ENCODE measurements at regions not wholly inside any gene's neighbourhood (a gene's known extent, or its start where the extent isn't known, plus 50 kb on each side); places are given as distances from the start of the nearest gene placed in this dataset.

GRCh38 chr18:46302528-46303485 lies 198.6 kb downstream of the HAUS1 start:
- peaks cover 5% of the 10 kb centered on the region for H3K9me3 ChIP-seq (ENCODE audit: low read depth)
- no peaks in the 10 kb centered on the region for H3K27me3 ChIP-seq
- DNase-seq (ENCODE audit: low spot score), result no peak
- H3K36me3 ChIP-seq (replicated peaks; ENCODE audit: insufficient read depth, low read depth), result no peaks in the 10 kb centered on the region
- no peak overlapping the region for H3K4me3 ChIP-seq
- 78% methylated on average over 19 of the region's 19 CpGs for WGBS (ENCODE audit: low lambda C conversion rate, missing lambda C conversion rate)
- H4K20me1 ChIP-seq (ENCODE audit: insufficient read depth, poor library complexity, severe bottlenecking), result no peaks in the 10 kb centered on the region
- H3K27ac ChIP-seq, result no peak overlapping the region
- no peaks in the 10 kb centered on the region for H3K9me2 ChIP-seq (replicated peaks; ENCODE audit: insufficient read depth)
- H3K4me1 ChIP-seq (ENCODE audit: insufficient read depth), result no peaks in the 10 kb centered on the region
- H2AFZ ChIP-seq, result no peak overlapping the region
- no peaks in the 10 kb centered on the region for H3K79me2 ChIP-seq
- TF ChIP-seq EZH2phosphoT487 (IDR thresholded peaks at IDR 0.05; ENCODE audit: low read depth, severe bottlenecking, unreplicated experiment) (no peak), CTCF (IDR thresholded peaks at IDR 0.05; ENCODE audit: poor library complexity) (no peak), EZH2 (IDR thresholded peaks at IDR 0.05; ENCODE audit: borderline replicate concordance) (no peak)
- H3K4me2 ChIP-seq, result no peak overlapping the region

GRCh38 chr18:46310258-46310657 lies 206.1 kb downstream of the HAUS1 start:
- no peaks in the 10 kb centered on the region for H3K27me3 ChIP-seq
- no peak overlapping the region for H3K4me3 ChIP-seq
- H4K20me1 ChIP-seq (ENCODE audit: insufficient read depth, poor library complexity, severe bottlenecking), result no peaks in the 10 kb centered on the region
- H2AFZ ChIP-seq, result no peak overlapping the region
- H3K4me2 ChIP-seq, result no peak overlapping the region
- H3K9me2 ChIP-seq (replicated peaks; ENCODE audit: insufficient read depth), result no peaks in the 10 kb centered on the region
- H3K27ac ChIP-seq, result no peak overlapping the region
- TF ChIP-seq EZH2 (IDR thresholded peaks at IDR 0.05; ENCODE audit: borderline replicate concordance) (no peak), CTCF (IDR thresholded peaks at IDR 0.05; ENCODE audit: poor library complexity) (no peak), EZH2phosphoT487 (IDR thresholded peaks at IDR 0.05; ENCODE audit: low read depth, severe bottlenecking, unreplicated experiment) (no peak)
- H3K4me1 ChIP-seq (ENCODE audit: insufficient read depth), result no peaks in the 10 kb centered on the region
- H3K9me3 ChIP-seq (ENCODE audit: low read depth), result peaks cover 5% of the 10 kb centered on the region
- no peak for DNase-seq (ENCODE audit: low spot score)
- no peaks in the 10 kb centered on the region for H3K79me2 ChIP-seq
- 92% methylated on average over 4 of the region's 4 CpGs for WGBS (ENCODE audit: low lambda C conversion rate, missing lambda C conversion rate)
- no peaks in the 10 kb centered on the region for H3K36me3 ChIP-seq (replicated peaks; ENCODE audit: insufficient read depth, low read depth)

GRCh38 chr18:46310675-46311345 lies 206.6 kb downstream of the HAUS1 start:
- Histone ChIP-seq H3K9me2 (replicated peaks; ENCODE audit: insufficient read depth) (no peaks in the 10 kb centered on the region), H3K36me3 (replicated peaks; ENCODE audit: insufficient read depth, low read depth) (no peaks in the 10 kb centered on the region), H3K4me1 (ENCODE audit: insufficient read depth) (no peaks in the 10 kb centered on the region), H3K79me2 (no peaks in the 10 kb centered on the region), H4K20me1 (ENCODE audit: insufficient read depth, poor library complexity, severe bottlenecking) (no peaks in the 10 kb centered on the region), H3K9me3 (ENCODE audit: low read depth) (peaks cover 5% of the 10 kb centered on the region), H2AFZ (no peak overlapping the region), H3K4me3 (no peak overlapping the region), H3K4me2 (no peak overlapping the region), H3K27me3 (no peaks in the 10 kb centered on the region), H3K27ac (no peak overlapping the region)
- TF ChIP-seq EZH2 (IDR thresholded peaks at IDR 0.05; ENCODE audit: borderline replicate concordance) (no peak), CTCF (IDR thresholded peaks at IDR 0.05; ENCODE audit: poor library complexity) (no peak), EZH2phosphoT487 (IDR thresholded peaks at IDR 0.05; ENCODE audit: low read depth, severe bottlenecking, unreplicated experiment) (no peak)
- WGBS (ENCODE audit: low lambda C conversion rate, missing lambda C conversion rate), result 91% methylated on average over 6 of the region's 9 CpGs
- no peak for DNase-seq (ENCODE audit: low spot score)

All from hepatocyte (in vitro differentiated cells).